Large intestine (tissue), 3 donors: ENCODE measurements at regions not wholly inside any gene's neighbourhood (a gene's known extent, or its start where the extent isn't known, plus 50 kb on each side); places are given as distances from the start of the nearest gene placed in this dataset.
A peak's percentile ranks its signal among the peaks of the same experiment; 100 is the strongest.
"Not testable (repeated sequence)": the region's sequence is repeated elsewhere in the genome, so short reads cannot be mapped to it uniquely, and the experiment has no call there.

Experiments used
- DNase-seq, 2 donors: peaks; one replicate each; pipeline versions ENCODE4 v3.0.0 to v3.0.0-alpha.2; 2013
- H3K27ac ChIP-seq: one replicate; pipeline ENCODE4 v1.5.1; 2013; ENCODE audit warnings: low read length
- H3K27me3 ChIP-seq: 2 replicates; pipeline ENCODE4 v1.6.1; 2013; ENCODE audit warnings: low read length; ENCODE audit not compliant: control insufficient read depth, insufficient read depth
- H3K36me3 ChIP-seq: 2 replicates; pipeline ENCODE4 v1.6.1; 2013; ENCODE audit warnings: low read length; ENCODE audit not compliant: control insufficient read depth, insufficient read depth
- H3K4me1 ChIP-seq: one replicate; pipeline ENCODE4 v1.6.1; 2013; ENCODE audit warnings: low read length; ENCODE audit not compliant: control insufficient read depth, insufficient read depth
- H3K4me3 ChIP-seq: one replicate; pipeline ENCODE4 v1.5.1; 2013; ENCODE audit warnings: low read length
- H3K9me3 ChIP-seq: one replicate; pipeline ENCODE4 v1.6.1; 2013; ENCODE audit warnings: mild to moderate bottlenecking, low read depth, low read length, moderate library complexity; ENCODE audit not compliant: control insufficient read depth
- WGBS: methylation state at CpG from one replicate; pipeline ENCODE4 v1.1.5; 2013; ENCODE audit warnings: low lambda C conversion rate; ENCODE audit not compliant: insufficient coverage; 5-methylcytosine and 5-hydroxymethylcytosine counted together

GRCh38 chr2:138369856-138370255 is 131.7 kb upstream of the SPOPL start:
- no peak for DNase-seq
- Histone ChIP-seq H3K27ac (no peak overlapping the region), H3K4me3 (no peak overlapping the region), H3K9me3 (no peaks in the 10 kb centered on the region), H3K27me3 (no peaks in the 10 kb centered on the region), H3K36me3 (no peaks in the 10 kb centered on the region), H3K4me1 (no peaks in the 10 kb centered on the region)

DNA sequence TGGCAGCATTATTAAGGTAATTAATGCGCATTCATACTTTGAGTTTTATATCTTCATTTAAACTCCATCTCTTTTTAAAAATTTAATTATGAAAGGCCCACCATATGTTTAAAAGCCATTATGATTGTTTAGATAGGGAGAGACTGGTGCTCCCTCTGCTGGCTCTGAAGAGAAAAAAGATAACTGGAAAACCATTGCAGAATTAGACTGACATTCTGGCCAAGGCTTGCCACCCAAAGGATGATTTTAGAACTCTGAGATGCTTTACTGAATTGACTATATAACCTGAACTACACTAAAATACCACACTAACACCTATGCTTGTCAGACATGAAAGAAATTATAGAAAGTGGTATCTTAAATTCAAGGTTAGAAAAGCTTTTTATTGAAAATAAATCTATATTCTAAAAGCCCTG is 127.6 kb upstream of the SPOPL start:
- WGBS: 60% methylated on average over 1 of the region's 1 CpG
- no peaks in the 10 kb centered on the region for H3K27me3 ChIP-seq
- H3K9me3 ChIP-seq: no peaks in the 10 kb centered on the region
- H3K4me1 ChIP-seq: no peaks in the 10 kb centered on the region
- H3K36me3 ChIP-seq: no peaks in the 10 kb centered on the region
- no peak overlapping the region for H3K27ac ChIP-seq
- H3K4me3 ChIP-seq: no peak overlapping the region
- peak; percentile 4 to 9 for DNase-seq

DNA sequence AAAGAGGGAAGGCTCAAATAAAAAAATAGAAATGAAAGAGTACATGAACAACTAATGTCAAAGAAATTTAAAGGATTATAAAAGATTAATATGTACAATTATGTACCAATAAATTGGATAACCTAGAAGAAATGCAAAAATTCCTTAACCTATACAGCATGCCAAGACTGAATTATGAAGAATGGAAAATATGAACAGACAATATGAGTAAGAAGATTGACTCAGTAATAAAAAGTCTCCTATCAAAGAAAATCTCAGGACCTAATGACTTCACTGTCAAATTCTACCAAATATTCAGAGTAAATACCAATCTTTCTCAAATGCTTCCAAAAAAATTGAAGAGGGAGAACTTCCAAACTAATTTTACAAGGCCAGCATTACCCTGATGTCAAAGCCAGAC is 120.2 kb upstream of the SPOPL start:
- Histone ChIP-seq H3K27ac (no peak overlapping the region), H3K27me3 (no peaks in the 10 kb centered on the region), H3K36me3 (no peaks in the 10 kb centered on the region), H3K4me1 (no peaks in the 10 kb centered on the region), H3K9me3 (no peaks in the 10 kb centered on the region), H3K4me3 (no peak overlapping the region)
- DNase-seq: no peak

- Histone ChIP-seq H3K9me3 (no peaks in the 10 kb centered on the region), H3K36me3 (no peaks in the 10 kb centered on the region), H3K4me3 (no peak overlapping the region), H3K27ac (no peak overlapping the region), H3K4me1 (no peaks in the 10 kb centered on the region), H3K27me3 (no peaks in the 10 kb centered on the region)
- DNase-seq: no peak
- WGBS: 100% methylated on average over 1 of the region's 1 CpG
These were observed 118.9 kb upstream of the SPOPL start for GRCh38 chr2:138382672-138383071.

DNA sequence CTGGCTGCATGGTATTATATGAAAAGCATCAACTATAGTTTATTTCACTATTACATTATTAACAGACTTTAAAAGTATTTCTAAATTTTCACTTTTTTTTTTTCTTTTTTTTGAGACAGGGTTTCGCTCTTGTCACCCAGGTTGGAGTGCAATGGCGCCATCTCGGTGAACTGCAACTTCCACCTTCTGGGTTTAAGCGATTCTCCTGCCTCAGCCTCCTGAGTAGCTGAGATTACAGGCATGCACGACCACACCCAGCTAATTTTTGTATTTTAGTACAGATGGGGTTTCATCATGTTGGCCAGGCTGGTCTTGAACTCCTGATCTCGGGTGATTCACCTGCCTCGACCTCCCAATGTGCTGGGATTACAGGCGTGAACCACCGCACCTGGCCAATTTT is 115.4 kb upstream of the SPOPL start:
- not testable (repeated sequence) for DNase-seq, H3K27me3 ChIP-seq, H3K9me3 ChIP-seq, H3K4me3 ChIP-seq, H3K27ac ChIP-seq, H3K4me1 ChIP-seq, H3K36me3 ChIP-seq
- WGBS: 100% methylated on average over 2 of the region's 9 CpGs

DNA sequence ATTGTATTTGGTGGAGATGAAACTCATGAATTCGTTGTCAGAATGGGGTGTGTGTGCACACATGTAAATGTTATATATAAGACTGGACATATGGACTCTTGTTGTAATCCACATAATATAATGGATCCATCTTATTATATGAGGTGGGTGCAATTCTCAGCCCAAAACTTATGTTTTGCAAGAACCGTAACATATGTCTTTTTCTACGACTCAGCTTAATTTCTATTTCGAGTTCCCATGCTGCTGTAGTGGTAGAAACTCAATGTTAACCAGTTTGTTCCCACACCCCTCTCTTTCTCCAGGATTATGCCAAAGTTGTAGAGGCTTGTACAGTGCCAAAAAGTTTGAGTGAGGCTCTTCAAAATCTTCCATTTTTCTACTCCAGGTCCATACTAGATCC is 112.5 kb upstream of the SPOPL start:
- H3K27ac ChIP-seq: no peak overlapping the region
- no peaks in the 10 kb centered on the region for H3K36me3 ChIP-seq
- no peaks in the 10 kb centered on the region for H3K4me1 ChIP-seq
- H3K9me3 ChIP-seq: no peaks in the 10 kb centered on the region
- WGBS: 100% methylated on average over 3 of the region's 4 CpGs
- H3K27me3 ChIP-seq: no peaks in the 10 kb centered on the region
- no peak for DNase-seq
- no peak overlapping the region for H3K4me3 ChIP-seq

GRCh38 chr2:138390316-138390945 is 111.1 kb upstream of the SPOPL start:
- H3K27me3 ChIP-seq: no peaks in the 10 kb centered on the region
- DNase-seq: peak in 1 of 2 donors; percentile 2
- no peak overlapping the region for H3K27ac ChIP-seq
- WGBS: 100% methylated on average over 3 of the region's 7 CpGs
- H3K36me3 ChIP-seq: no peaks in the 10 kb centered on the region
- no peaks in the 10 kb centered on the region for H3K9me3 ChIP-seq
- H3K4me3 ChIP-seq: no peak overlapping the region
- no peaks in the 10 kb centered on the region for H3K4me1 ChIP-seq

GRCh38 chr2:138391946-138392345 is 109.6 kb upstream of the SPOPL start:
- H3K4me3 ChIP-seq: no peak overlapping the region
- DNase-seq: no peak
- WGBS: no CpG with 5 or more reads among the region's 5 CpGs
- H3K36me3 ChIP-seq: no peaks in the 10 kb centered on the region
- no peaks in the 10 kb centered on the region for H3K9me3 ChIP-seq
- no peaks in the 10 kb centered on the region for H3K27me3 ChIP-seq
- H3K4me1 ChIP-seq: no peaks in the 10 kb centered on the region
- no peak overlapping the region for H3K27ac ChIP-seq

DNA sequence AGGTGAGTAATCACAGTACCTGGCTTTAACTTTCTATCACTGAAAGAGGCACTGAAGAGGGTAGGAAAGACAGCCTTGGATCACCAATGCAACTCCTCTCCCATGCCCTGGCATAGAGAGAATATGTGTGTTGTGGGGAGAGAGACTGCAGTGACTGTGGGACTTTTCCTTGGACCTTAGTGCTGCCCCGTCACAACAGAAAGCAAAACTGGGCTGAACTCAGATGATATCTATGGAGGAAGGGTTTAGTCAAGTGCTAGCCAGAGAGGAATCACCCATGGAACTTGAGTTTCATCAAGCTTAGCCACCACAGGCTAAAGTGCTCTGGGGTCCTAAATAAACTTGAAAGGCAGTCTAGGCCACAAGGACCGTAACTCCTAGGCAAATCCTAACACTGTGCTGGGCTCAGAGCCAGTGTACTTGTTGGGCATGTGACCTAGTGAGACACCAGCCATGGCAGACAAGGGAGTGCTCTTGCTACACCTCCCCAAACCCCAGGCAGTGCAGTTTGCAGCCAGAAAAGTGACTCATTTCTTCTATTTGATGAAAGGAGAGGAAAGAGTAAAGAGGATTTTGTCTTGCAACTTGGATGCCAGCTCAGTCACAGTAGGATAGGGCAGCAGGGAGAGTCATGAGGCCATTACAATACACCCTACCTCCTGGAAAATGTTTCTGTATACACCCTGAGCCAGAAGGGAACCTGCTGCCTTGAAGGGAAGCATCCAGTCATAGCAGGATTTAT is 105.8 kb upstream of the SPOPL start:
- no CpG with 5 or more reads among the region's 2 CpGs for WGBS
- Histone ChIP-seq H3K4me1 (no peaks in the 10 kb centered on the region), H3K9me3 (no peaks in the 10 kb centered on the region), H3K27me3 (no peaks in the 10 kb centered on the region), H3K4me3 (no peak overlapping the region), H3K27ac (no peak overlapping the region), H3K36me3 (no peaks in the 10 kb centered on the region)
- DNase-seq: no peak

DNA sequence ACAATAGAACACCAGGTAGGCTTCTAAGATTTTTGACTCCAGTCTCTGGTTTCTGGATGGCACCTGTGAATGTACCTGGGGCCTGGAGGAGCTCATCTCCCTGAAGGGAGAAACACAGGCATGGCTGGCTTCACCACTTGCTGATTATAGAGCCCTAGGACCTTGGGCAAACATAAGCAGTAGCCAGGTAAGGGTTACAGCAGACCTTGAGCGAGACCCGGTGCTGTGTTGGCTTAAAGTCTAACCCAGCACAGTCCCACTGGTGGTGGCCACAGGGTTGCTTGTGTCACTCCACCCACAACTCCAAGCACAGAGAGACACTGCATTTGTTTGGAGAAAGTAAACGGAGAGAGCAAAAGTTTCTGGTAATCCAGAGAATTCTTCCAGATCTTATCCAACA is 104.7 kb upstream of the SPOPL start:
- Histone ChIP-seq H3K4me3 (no peak overlapping the region), H3K36me3 (no peaks in the 10 kb centered on the region), H3K27ac (no peak overlapping the region), H3K4me1 (no peaks in the 10 kb centered on the region), H3K27me3 (no peaks in the 10 kb centered on the region), H3K9me3 (no peaks in the 10 kb centered on the region)
- no peak for DNase-seq
- WGBS: no CpG with 5 or more reads among the region's 3 CpGs

- WGBS: no CpG with 5 or more reads among the region's 5 CpGs
- Histone ChIP-seq H3K36me3 (no peaks in the 10 kb centered on the region), H3K27ac (no peak overlapping the region), H3K9me3 (no peaks in the 10 kb centered on the region), H3K27me3 (no peaks in the 10 kb centered on the region), H3K4me3 (no peak overlapping the region), H3K4me1 (no peaks in the 10 kb centered on the region)
- DNase-seq: no peak
These were observed 98.1 kb upstream of the SPOPL start for GRCh38 chr2:138403431-138403927.
